Naive thymus-derived CD4-positive, alpha-beta T cell (primary cell): ENCODE measurements at regions not wholly inside any gene's neighbourhood (a gene's known extent, or its start where the extent isn't known, plus 50 kb on each side); places are given as distances from the start of the nearest gene placed in this dataset.
"Not testable (repeated sequence)": the region's sequence is repeated elsewhere in the genome, so short reads cannot be mapped to it uniquely, and the experiment has no call there.

Experiments used
- ATAC-seq: fragments of 150-1000 bp; cut with Tn5 transposase; 2 replicates; pipeline ENCODE4 v1.10.0; 2021; ENCODE audit warnings: mild to moderate bottlenecking, moderate library complexity
- CTCF ChIA-PET: fragments of 350-600 bp; sonication (Branson Sonifier 250); formaldehyde crosslinking; loops from one replicate; lab custom pipeline; 2021; ENCODE audit warnings: antibody characterized with exemption; lab: Charles Lee
- POLR2A ChIA-PET: fragments of 350-600 bp; sonication (Branson Sonifier 250); formaldehyde crosslinking; loops from one replicate; lab custom pipeline; 2021; ENCODE audit warnings: antibody characterized with exemption, inconsistent platforms; lab: Charles Lee
- DNase-seq, 9 donors: peaks; one replicate each; pipeline versions ENCODE4 v3.0.0 to v3.0.0-alpha.2; 2020 to 2022; ENCODE audit warnings: mixed read lengths in 1 of 9
- H3K27ac ChIP-seq: one replicate; pipeline ENCODE4 v1.7.0; 2013; ENCODE audit warnings: mild to moderate bottlenecking, low read depth, low read length, moderate library complexity
- H3K27me3 ChIP-seq, 2 donors: one replicate each; pipeline ENCODE4 v1.7.0; 2013; ENCODE audit warnings: low read length in 2 of 2, mild to moderate bottlenecking in 2 of 2, moderate library complexity in 2 of 2; ENCODE audit not compliant: control insufficient read depth in 2 of 2, insufficient read depth in 2 of 2
- H3K36me3 ChIP-seq, 3 experiments: 1 replicate in 2 of 3; 2 replicates in 1 of 3; pipeline ENCODE4 v1.7.0; 2013; ENCODE audit warnings: low read length in 3 of 3, mild to moderate bottlenecking in 3 of 3, moderate library complexity in 1 of 3; ENCODE audit not compliant: insufficient read depth in 3 of 3, control insufficient read depth in 2 of 3
- H3K4me1 ChIP-seq, 2 donors: one replicate each; pipeline ENCODE4 v1.7.0; 2013; ENCODE audit warnings: low read length in 2 of 2, mild to moderate bottlenecking in 2 of 2, moderate library complexity in 1 of 2; ENCODE audit not compliant: control insufficient read depth in 2 of 2, insufficient read depth in 2 of 2
- H3K4me3 ChIP-seq: 2 replicates; pipeline ENCODE4 v1.7.0; 2013; ENCODE audit warnings: mild to moderate bottlenecking, low read length
- H3K9me3 ChIP-seq, 3 experiments: 1 replicate in 2 of 3; 2 replicates in 1 of 3; pipeline ENCODE4 v1.7.0; 2013; ENCODE audit warnings: low read length in 3 of 3; ENCODE audit not compliant: control insufficient read depth in 2 of 3
- H3K27ac Mint-ChIP-seq, 9 donors: one replicate each; pipeline ENCODE4 v1.8.0; 2020 to 2022; ENCODE audit warnings: mixed read lengths in 9 of 9, mild to moderate bottlenecking in 8 of 9, moderate library complexity in 5 of 9, inconsistent platforms in 2 of 9
- H3K27me3 Mint-ChIP-seq, 5 donors: one replicate each; pipeline ENCODE4 v1.8.0; 2021 to 2022; ENCODE audit warnings: mixed read lengths in 5 of 5, mild to moderate bottlenecking in 1 of 5
- H3K36me3 Mint-ChIP-seq, 5 donors: one replicate each; pipeline ENCODE4 v1.8.0; 2020 to 2022; ENCODE audit warnings: mixed read lengths in 5 of 5, mild to moderate bottlenecking in 3 of 5, inconsistent platforms in 1 of 5
- H3K4me1 Mint-ChIP-seq, 7 donors: one replicate each; pipeline ENCODE4 v1.8.0; 2020 to 2022; ENCODE audit warnings: mixed read lengths in 7 of 7, mild to moderate bottlenecking in 3 of 7, inconsistent platforms in 1 of 7
- H3K4me3 Mint-ChIP-seq, 10 donors: one replicate each; pipeline ENCODE4 v1.8.0; 2020 to 2022; ENCODE audit warnings: mild to moderate bottlenecking in 10 of 10, mixed read lengths in 10 of 10, moderate library complexity in 6 of 10, inconsistent platforms in 2 of 10
- H3K9me3 Mint-ChIP-seq, 11 donors: one replicate each; pipeline ENCODE4 v1.8.0; 2020 to 2022; ENCODE audit warnings: mixed read lengths in 11 of 11, mild to moderate bottlenecking in 4 of 11, inconsistent platforms in 1 of 11, moderate library complexity in 1 of 11
- intact Hi-C, 2 donors: fragments of 100-400 bp; cut with micrococcal nuclease; formaldehyde crosslinking; loops; one replicate each; pipeline ENCODE4 v1.15.1; 2023

GRCh38 chr1:93757256-93758036 is 75.8 kb upstream of the BCAR3 start:
- peaks cover 0 to 2% (median 0%) of the 10 kb centered on the region in 11 donors for H3K9me3 Mint-ChIP-seq
- Histone ChIP-seq H3K4me1 (peaks cover 0 to 6% of the 10 kb centered on the region in 2 donors), H3K9me3 (no peaks in the 10 kb centered on the region), H3K36me3 (no peaks in the 10 kb centered on the region), H3K27me3 (no peaks in the 10 kb centered on the region), H3K4me3 (no peak overlapping the region), H3K27ac (no peak overlapping the region)
- CTCF ChIA-PET = no interaction called here
- peaks cover 0 to 30% (median 6%) of the 10 kb centered on the region in 7 donors for H3K4me1 Mint-ChIP-seq
- intact Hi-C loops = loop anchor here in 1 of 2 donors (10.0 kb wide), 1 partner anchor 63 kb away; no protein-coding TSS in a partner anchor
- POLR2A ChIA-PET = no interaction called here
- no peak overlapping the region for H3K27ac Mint-ChIP-seq
- ATAC-seq (no peak), DNase-seq (no peak)
- peaks cover 0 to 2% (median 0%) of the 10 kb centered on the region in 5 donors for H3K36me3 Mint-ChIP-seq
- peaks cover 0 to 15% (median 0%) of the 10 kb centered on the region in 5 donors for H3K27me3 Mint-ChIP-seq
- H3K4me3 Mint-ChIP-seq = no peak overlapping the region

- no peaks in the 10 kb centered on the region for H3K27me3 ChIP-seq
- no peaks in the 10 kb centered on the region for H3K9me3 ChIP-seq
- no peaks in the 10 kb centered on the region for H3K36me3 ChIP-seq
- POLR2A ChIA-PET = no interaction called here
- peaks cover 0 to 15% (median 0%) of the 10 kb centered on the region in 5 donors for H3K27me3 Mint-ChIP-seq
- peaks cover 0 to 27% (median 8%) of the 10 kb centered on the region in 7 donors for H3K4me1 Mint-ChIP-seq
- H3K4me3 Mint-ChIP-seq = no peak overlapping the region
- H3K4me1 ChIP-seq = peaks cover 0 to 6% of the 10 kb centered on the region in 2 donors
- H3K9me3 Mint-ChIP-seq = peaks cover 0 to 2% (median 0%) of the 10 kb centered on the region in 11 donors
- ATAC-seq = no peak
- DNase-seq = no peak
- no peak overlapping the region for H3K27ac Mint-ChIP-seq
- no peak overlapping the region for H3K27ac ChIP-seq
- H3K36me3 Mint-ChIP-seq = peaks cover 0 to 2% (median 0%) of the 10 kb centered on the region in 5 donors
- CTCF ChIA-PET = no interaction called here
- no peak overlapping the region for H3K4me3 ChIP-seq
- intact Hi-C loops = loop anchor here in 1 of 2 donors (10.0 kb wide), 1 partner anchor 62 kb away; no protein-coding TSS in a partner anchor
These were observed 75.0 kb upstream of the BCAR3 start for GRCh38 chr1:93756657-93757056.

GRCh38 chr1:93755251-93755715 is 73.6 kb upstream of the BCAR3 start:
- H3K27ac Mint-ChIP-seq, H3K27ac ChIP-seq, H3K9me3 ChIP-seq, H3K9me3 Mint-ChIP-seq, CTCF ChIA-PET, H3K36me3 ChIP-seq, H3K4me3 Mint-ChIP-seq, H3K27me3 ChIP-seq, H3K36me3 Mint-ChIP-seq, DNase-seq, ATAC-seq, H3K4me3 ChIP-seq, POLR2A ChIA-PET: not testable (repeated sequence)
- Mint-ChIP-seq H3K4me1 (peaks cover under 1 to 41% (median 13%) of the 10 kb centered on the region in 7 donors), H3K27me3 (peaks cover 0 to 15% (median 0%) of the 10 kb centered on the region in 5 donors)
- intact Hi-C loops = loop anchor here in 1 of 2 donors (10.0 kb wide), 1 partner anchor 60 kb away; no protein-coding TSS in a partner anchor
- H3K4me1 ChIP-seq = peaks cover 0 to 10% of the 10 kb centered on the region in 2 donors

DNA sequence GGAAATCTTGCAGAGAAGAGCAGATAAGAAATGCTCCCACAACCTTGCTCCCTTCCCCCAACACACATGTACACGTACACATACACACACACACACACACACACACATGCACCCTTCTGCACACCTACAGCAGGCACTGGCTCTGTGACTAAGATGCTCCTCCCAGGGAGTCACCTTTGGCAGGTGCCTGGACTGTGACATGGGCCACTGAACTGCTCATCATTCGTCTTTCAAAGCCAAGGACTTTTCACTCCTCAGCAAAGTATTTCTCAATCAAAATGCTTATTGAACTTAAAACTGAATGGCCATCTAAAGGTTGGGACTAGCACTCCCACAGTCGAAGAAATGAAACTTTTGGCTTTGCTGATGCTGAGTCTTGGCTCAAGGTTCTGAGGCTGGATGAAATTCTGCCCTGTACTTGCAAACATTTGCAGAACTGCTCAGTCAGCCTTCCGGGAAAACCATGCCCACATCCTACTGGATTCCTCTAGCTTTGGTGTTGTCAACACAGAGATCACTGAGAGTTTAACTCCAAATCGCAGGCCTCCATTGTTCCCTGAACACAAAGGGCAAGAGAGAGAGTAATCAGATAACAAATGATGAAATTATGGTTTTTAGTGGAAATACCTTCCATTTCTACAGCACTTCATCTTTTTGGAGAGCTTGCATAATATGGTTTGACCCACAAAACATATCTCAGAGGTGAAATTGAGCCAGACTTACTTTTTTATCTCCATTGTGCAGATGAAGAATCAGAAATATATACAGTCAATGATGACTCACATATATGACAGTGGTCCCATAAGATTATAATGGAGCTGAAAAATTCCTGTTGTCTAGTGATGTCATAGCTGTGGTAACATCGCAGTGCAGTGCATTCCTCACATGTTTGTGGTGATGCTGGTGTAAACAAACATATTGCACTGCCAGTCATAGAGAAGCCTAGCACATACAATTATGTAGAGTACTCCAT is 72.4 kb upstream of the BCAR3 start:
- Histone ChIP-seq H3K27ac (no peak overlapping the region), H3K4me3 (no peak overlapping the region), H3K36me3 (no peaks in the 10 kb centered on the region), H3K4me1 (peaks cover 0 to 10% of the 10 kb centered on the region in 2 donors), H3K9me3 (no peaks in the 10 kb centered on the region), H3K27me3 (no peaks in the 10 kb centered on the region)
- intact Hi-C loops = loop anchor here in 1 of 2 donors (10.0 kb wide), 1 partner anchor 59 kb away; no protein-coding TSS in a partner anchor
- no peaks in the 10 kb centered on the region for H3K9me3 Mint-ChIP-seq
- ChIA-PET POLR2A (no interaction called here), CTCF (no interaction called here)
- ATAC-seq (peak; percentile 44), DNase-seq (no peak)
- peaks cover 6 to 40% (median 12%) of the 10 kb centered on the region in 7 donors for H3K4me1 Mint-ChIP-seq
- no peak overlapping the region for H3K4me3 Mint-ChIP-seq
- H3K36me3 Mint-ChIP-seq = no peaks in the 10 kb centered on the region
- peaks cover 0 to 8% (median 0%) of the 10 kb centered on the region in 5 donors for H3K27me3 Mint-ChIP-seq
- H3K27ac Mint-ChIP-seq = peak overlapping the region in 1 of 9 donors; percentile 13

DNA sequence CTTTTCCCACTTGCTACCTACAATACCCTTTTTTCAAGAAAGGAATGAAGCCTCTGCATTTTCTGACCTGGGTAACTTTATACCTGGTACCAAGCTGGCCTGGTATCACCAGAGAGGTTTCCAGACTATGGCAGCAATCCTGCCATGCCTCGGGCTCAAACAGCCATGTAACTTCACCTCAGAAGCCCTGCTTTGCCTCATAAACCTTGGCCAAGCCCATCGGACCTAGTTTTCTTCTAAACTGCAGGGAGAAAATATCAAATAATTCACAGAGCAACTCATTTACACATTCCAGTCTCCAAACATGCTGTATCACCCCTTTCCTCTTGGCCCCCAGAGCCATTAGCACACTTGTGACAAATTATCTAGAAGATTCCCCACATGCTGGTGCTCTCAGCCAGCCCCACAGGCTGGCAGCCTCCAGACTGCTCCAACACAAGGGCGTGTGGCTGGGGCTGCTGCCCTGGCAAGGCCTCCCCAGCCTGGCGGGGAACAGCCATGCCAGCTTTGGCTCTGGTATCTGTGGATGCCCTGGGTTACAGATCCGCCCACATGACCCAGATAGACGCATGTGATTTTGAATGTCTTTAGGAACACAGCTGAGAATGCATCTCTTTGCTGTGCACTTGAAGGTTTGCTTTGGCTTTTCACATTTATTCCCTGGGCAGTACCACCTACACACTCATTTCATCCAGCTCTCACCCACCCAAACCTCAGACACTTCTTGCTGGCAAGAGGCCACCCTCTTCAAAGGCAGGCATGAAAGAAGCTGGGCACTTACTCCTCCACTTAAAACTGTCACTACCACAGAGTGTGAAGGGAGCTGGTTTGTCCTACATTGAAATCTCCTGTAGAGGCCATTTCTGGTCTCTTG is 70.0 kb upstream of the BCAR3 start:
- Mint-ChIP-seq H3K27ac (peak overlapping the region in 1 of 9 donors; percentile 41), H3K4me3 (peak overlapping the region in 1 of 10 donors; percentile 13), H3K36me3 (peaks cover 0 to 6% (median 4%) of the 10 kb centered on the region in 5 donors), H3K9me3 (peaks cover 0 to 10% (median 4%) of the 10 kb centered on the region in 11 donors), H3K4me1 (peaks cover 2 to 34% (median 8%) of the 10 kb centered on the region in 7 donors), H3K27me3 (peaks cover 5 to 12% (median 11%) of the 10 kb centered on the region in 5 donors)
- H3K27ac ChIP-seq = no peak overlapping the region
- ChIA-PET POLR2A (no interaction called here), CTCF (no interaction called here)
- intact Hi-C loops = loop anchor here in 1 of 2 donors (10.0 kb wide), 1 partner anchor 57 kb away; no protein-coding TSS in a partner anchor
- H3K36me3 ChIP-seq = no peaks in the 10 kb centered on the region
- no peak for ATAC-seq
- DNase-seq = no peak
- peaks cover 0 to 4% of the 10 kb centered on the region in 2 donors for H3K4me1 ChIP-seq
- H3K9me3 ChIP-seq = peaks cover 0 to 6% (median 0%) of the 10 kb centered on the region in 3 experiments
- H3K4me3 ChIP-seq = no peak overlapping the region
- no peaks in the 10 kb centered on the region for H3K27me3 ChIP-seq
